Psoas muscle (tissue), 7 donors: ENCODE measurements at regions not wholly inside any gene's neighbourhood (a gene's known extent, or its start where the extent isn't known, plus 50 kb on each side); places are given as distances from the start of the nearest gene placed in this dataset.

Source experiments
- ATAC-seq, 4 donors: fragments of 200-7000 bp; cut with Tn5 transposase; one replicate each; pipeline ENCODE4 v1.9.1; 2020; ENCODE audit warnings: moderate library complexity in 3 of 4, mild to moderate bottlenecking in 2 of 4
- DNase-seq, 2 donors: peaks; one replicate each; pipeline ENCODE4 v3.0.0-alpha.2; 2020
- H3K27ac ChIP-seq: fragments of 200-600 bp; one replicate; pipeline ENCODE4 v1.8.0; 2022
- H3K27me3 ChIP-seq, 3 donors: fragments of 200-600 bp in 1 of 3; one replicate each; pipeline versions ENCODE4 v1.6.1 to v1.8.0; 2013 to 2022; ENCODE audit warnings: low read length in 2 of 3, mild to moderate bottlenecking in 2 of 3, moderate library complexity in 1 of 3; ENCODE audit not compliant: insufficient read depth in 3 of 3
- H3K36me3 ChIP-seq, 2 donors: fragments of 200-600 bp in 1 of 2; one replicate each; pipeline versions ENCODE4 v1.6.1 to v1.8.0; 2013 to 2022; ENCODE audit warnings: low read depth in 1 of 2, mild to moderate bottlenecking in 1 of 2, moderate library complexity in 1 of 2; ENCODE audit not compliant: insufficient read depth in 1 of 2
- H3K4me1 ChIP-seq: fragments of 200-600 bp; one replicate; pipeline ENCODE4 v1.8.0; 2022
- H3K4me3 ChIP-seq: fragments of 200-600 bp; one replicate; pipeline ENCODE4 v1.8.0; 2022; ENCODE audit warnings: mild to moderate bottlenecking
- H3K9me3 ChIP-seq: fragments of 200-600 bp; one replicate; pipeline ENCODE4 v1.8.0; 2022
- WGBS, 3 donors: extraction: QIAGEN DNeasy Blood & Tissue Kit; methylation state at CpG; one replicate each; pipeline versions ENCODE4 v1.1.6 to v1.1.7; 2013; 5-methylcytosine and 5-hydroxymethylcytosine counted together
- intact Hi-C, 2 donors: fragments of 100-400 bp; cut with DNase I; formaldehyde crosslinking; loops; one replicate each; pipeline versions ENCODE4 v1.11.0 to v1.14.2; 2022
- TF ChIP-seq, protein P1 (sequence below): fragments of 200-600 bp; IDR thresholded peaks from one replicate; pipeline ENCODE4 v1.8.0; 2022; ENCODE audit warnings: antibody characterized with exemption
- donor health status: healthy with polysubstance abuse.
- donor health status: DM: no; HTN: no; CAD: no; lungs with moderate emphysema.
- donor health status: Bipolar disorder and iron deficiency.
- donor health status: healthy.
- donor health status: DM: yes; HTN: yes; CAD: no.
- donor health status: DM: no; HTN: no; CAD: no.
- donor health status: DM: yes; HTN: yes; CAD: no.

DNA sequence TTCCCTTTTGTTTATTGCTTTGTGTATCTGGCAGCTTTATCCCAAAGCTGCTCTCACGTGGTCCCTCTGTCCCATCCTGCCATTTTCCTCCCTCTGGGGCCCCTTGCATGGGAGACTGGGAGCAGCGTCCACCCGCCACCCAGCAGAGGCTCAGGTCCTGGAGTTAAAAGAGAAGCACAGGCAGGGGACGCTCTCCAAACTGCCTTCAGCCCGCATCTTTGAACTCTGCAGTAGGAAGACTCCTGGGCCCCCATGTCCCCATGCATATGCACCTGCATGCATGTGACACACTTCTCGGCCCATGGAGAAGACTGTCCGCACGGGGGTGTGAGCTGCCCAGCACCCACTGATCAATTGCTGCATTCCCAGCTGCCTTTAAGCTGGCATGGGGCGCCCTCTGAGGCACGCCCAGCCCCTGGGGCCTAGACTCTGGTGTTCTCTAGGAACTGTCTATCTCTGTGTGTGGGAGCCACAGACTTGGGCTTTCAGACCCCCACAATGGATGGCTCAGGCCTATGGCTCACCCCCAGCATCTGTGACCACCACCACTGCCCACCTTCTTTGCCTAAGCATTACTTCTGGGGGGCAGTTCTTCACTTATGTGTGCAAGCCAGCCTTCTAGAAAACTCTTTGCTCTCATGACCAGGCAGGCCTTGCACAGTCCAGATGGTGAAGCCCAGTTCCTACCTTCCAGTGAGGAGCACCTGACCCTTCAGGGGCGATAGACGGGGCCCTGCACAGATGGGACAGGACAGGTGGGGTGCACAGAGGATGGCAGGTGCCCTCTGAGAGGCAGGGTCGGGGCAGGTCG lies 96.1 kb upstream of the DIO3 start:
- Histone ChIP-seq H3K27ac (no peak overlapping the region), H3K36me3 (no peaks in the 10 kb centered on the region), H3K4me1 (no peaks in the 10 kb centered on the region), H3K27me3 (peaks cover 0 to 16% (median 6%) of the 10 kb centered on the region in 3 donors), H3K9me3 (no peaks in the 10 kb centered on the region), H3K4me3 (no peak overlapping the region)
- ATAC-seq (no peak), DNase-seq (no peak)
- TF ChIP-seq, protein P1, sequence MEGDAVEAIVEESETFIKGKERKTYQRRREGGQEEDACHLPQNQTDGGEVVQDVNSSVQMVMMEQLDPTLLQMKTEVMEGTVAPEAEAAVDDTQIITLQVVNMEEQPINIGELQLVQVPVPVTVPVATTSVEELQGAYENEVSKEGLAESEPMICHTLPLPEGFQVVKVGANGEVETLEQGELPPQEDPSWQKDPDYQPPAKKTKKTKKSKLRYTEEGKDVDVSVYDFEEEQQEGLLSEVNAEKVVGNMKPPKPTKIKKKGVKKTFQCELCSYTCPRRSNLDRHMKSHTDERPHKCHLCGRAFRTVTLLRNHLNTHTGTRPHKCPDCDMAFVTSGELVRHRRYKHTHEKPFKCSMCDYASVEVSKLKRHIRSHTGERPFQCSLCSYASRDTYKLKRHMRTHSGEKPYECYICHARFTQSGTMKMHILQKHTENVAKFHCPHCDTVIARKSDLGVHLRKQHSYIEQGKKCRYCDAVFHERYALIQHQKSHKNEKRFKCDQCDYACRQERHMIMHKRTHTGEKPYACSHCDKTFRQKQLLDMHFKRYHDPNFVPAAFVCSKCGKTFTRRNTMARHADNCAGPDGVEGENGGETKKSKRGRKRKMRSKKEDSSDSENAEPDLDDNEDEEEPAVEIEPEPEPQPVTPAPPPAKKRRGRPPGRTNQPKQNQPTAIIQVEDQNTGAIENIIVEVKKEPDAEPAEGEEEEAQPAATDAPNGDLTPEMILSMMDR, result no peak
- WGBS, 3 donors, result 86 to 89% (median 86%) methylated on average over 14 of the region's 14 CpGs
- intact Hi-C loops, result no loop called here

DNA sequence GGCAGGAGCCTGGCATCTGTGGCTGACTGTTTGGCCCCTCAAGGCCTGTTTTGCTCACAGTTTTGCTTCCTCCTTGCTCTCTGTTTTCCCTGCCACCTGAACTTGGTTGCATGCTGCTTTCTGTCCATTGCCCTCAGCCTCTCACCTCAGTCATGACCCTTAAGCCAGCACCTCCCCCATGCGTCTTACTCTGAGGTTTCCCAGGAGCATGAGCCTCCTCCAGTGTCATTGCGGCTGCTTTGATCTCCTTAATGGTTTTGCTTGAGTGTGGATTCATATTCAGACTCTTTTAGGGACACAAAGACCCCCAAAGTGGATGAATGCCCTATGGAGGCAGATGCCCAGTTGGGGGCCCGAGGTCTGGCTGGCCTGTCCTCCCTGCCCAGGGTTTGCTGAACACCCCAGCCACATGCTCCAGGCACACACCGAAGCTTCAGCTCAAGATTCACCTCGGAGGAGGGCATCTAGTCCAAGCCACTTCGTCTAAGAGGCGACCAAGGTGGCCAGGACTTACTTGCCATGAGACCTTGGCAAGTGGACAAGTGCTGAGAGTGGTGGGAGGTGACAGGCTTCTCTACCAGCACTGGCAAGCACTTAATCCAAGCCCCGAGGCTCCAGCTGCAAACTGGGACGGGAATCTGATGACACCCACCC lies 95.4 kb upstream of the DIO3 start:
- Histone ChIP-seq H3K27me3 (peaks cover 0 to 8% (median 3%) of the 10 kb centered on the region in 3 donors), H3K4me1 (no peaks in the 10 kb centered on the region), H3K4me3 (no peak overlapping the region), H3K27ac (no peak overlapping the region), H3K36me3 (no peaks in the 10 kb centered on the region), H3K9me3 (no peaks in the 10 kb centered on the region)
- ATAC-seq (no peak), DNase-seq (no peak)
- TF ChIP-seq, protein P1, result no peak
- 84 to 85% (median 85%) methylated on average over 9 of the region's 9 CpGs for WGBS, 3 donors
- intact Hi-C loops, result no loop called here

DNA sequence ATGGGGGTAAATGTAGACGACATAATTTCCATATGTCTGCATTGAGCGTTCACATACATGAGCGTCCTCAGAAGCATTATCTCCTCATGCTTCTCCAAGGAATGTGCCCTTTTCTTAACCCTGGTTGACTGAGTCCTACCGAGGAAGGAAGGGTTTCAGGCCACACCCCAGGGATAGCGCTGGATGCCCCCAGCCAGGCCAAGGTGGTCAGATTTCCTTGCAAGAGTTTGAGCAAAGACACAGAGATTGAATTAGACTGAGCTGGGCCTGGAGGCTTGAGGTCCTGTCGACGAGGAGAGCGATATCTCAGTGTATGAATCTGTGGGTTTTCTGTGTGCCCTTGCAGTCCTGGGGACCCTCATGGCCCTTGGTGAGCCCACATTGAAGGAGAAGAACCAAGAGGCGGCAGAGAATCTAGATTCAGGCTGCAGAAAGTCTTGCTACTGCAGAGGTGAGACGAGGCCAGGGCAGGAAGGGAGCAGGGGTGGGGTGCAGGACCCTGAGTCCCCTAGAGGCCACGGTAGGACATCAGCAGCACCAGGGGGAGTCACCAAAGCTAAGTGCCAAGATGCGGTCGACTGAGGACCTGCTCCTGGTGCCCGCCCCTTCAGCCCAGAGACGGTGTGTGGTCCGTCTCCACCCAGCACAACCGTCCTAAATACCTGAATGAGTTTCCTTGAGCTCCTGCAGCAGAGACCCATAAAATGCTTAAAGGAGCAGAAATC lies 94.7 kb upstream of the DIO3 start:
- H3K27me3 ChIP-seq, result peaks cover 0 to 6% (median 3%) of the 10 kb centered on the region in 3 donors
- intact Hi-C loops, result no loop called here
- no peaks in the 10 kb centered on the region for H3K9me3 ChIP-seq
- H3K27ac ChIP-seq, result no peak overlapping the region
- 85% methylated on average over 16 to 17 of the region's 17 CpGs for WGBS, 3 donors
- no peak for ATAC-seq
- TF ChIP-seq, protein P1, result no peak
- no peak for DNase-seq
- H3K4me1 ChIP-seq, result no peaks in the 10 kb centered on the region
- no peak overlapping the region for H3K4me3 ChIP-seq
- H3K36me3 ChIP-seq, result no peaks in the 10 kb centered on the region

- intact Hi-C loops, result no loop called here
- no peak for DNase-seq
- no peak for ATAC-seq
- WGBS, 3 donors, result 93 to 94% (median 93%) methylated on average over 13 of the region's 13 CpGs
- Histone ChIP-seq H3K27me3 (peaks cover 0 to 6% (median 3%) of the 10 kb centered on the region in 3 donors), H3K36me3 (no peaks in the 10 kb centered on the region), H3K4me3 (no peak overlapping the region), H3K27ac (no peak overlapping the region), H3K4me1 (no peaks in the 10 kb centered on the region), H3K9me3 (no peaks in the 10 kb centered on the region)
- TF ChIP-seq, protein P1, result no peak
Observed at GRCh38 chr14:101467181-101467926, 93.9 kb upstream of the DIO3 start.
